Amniotic epithelial cell (primary cell): ENCODE measurements at regions not wholly inside any gene's neighbourhood (a gene's known extent, or its start where the extent isn't known, plus 50 kb on each side); places are given as distances from the start of the nearest gene placed in this dataset.
A peak's percentile ranks its signal among the peaks of the same experiment; 100 is the strongest.

Experiments used
- DNase-seq: peaks from one replicate; pipeline ENCODE4 v3.0.0-alpha.2; 2010; ENCODE audit warnings: low read depth

GRCh38 chr3:72591522-72592421, 256.5 kb downstream of the SHQ1 start:
- peak; percentile 42 for DNase-seq

- no peak for DNase-seq
These were observed 257.5 kb downstream of the SHQ1 start for GRCh38 chr3:72590732-72591221.

- DNase-seq: no peak
These were observed 261.0 kb downstream of the SHQ1 start for GRCh38 chr3:72587282-72587681.

DNA sequence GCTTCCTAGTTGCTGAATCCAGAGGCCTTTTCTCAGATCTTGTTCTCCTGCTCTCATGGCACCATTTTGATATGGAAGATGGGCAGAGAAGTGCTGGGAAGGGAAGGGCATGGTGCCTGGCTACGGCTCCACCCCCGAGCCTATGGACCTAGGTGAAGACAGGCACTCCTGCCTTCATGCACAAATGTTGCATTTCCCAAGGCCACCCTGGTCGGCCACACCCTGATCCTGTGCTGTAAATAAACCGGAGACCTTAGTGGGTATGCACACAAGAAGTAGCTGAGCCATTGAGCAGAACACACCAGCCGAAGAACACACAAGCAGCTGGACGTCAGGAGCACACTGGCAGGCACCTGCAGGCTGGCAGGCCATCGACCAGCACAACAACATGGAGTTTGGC, 261.6 kb downstream of the SHQ1 start:
- DNase-seq: no peak

DNA sequence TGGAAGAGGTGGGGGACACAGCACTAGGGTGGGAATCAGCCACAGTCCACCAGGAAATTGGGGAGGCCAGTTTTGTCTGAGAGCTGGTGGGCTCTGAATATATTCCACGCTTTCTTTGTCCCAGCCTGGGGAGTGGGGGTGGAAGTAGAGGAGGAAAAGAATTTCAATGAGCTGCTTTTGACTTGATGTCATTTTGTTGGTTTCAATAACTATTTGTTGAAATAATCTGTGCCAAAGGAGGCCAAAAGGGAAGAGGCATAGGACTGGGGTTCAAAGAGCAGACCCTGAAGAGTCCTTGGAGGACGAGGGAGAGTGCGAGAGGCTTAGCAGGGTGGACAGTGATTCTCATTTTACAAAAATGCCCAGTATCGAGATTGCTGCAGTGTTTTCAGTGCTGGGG, 262.3 kb downstream of the SHQ1 start:
- DNase-seq: no peak

GRCh38 chr3:72584262-72584661, 264.0 kb downstream of the SHQ1 start:
- DNase-seq: no peak

- no peak for DNase-seq
These were observed 265.3 kb downstream of the SHQ1 start for GRCh38 chr3:72582963-72583362.

DNA sequence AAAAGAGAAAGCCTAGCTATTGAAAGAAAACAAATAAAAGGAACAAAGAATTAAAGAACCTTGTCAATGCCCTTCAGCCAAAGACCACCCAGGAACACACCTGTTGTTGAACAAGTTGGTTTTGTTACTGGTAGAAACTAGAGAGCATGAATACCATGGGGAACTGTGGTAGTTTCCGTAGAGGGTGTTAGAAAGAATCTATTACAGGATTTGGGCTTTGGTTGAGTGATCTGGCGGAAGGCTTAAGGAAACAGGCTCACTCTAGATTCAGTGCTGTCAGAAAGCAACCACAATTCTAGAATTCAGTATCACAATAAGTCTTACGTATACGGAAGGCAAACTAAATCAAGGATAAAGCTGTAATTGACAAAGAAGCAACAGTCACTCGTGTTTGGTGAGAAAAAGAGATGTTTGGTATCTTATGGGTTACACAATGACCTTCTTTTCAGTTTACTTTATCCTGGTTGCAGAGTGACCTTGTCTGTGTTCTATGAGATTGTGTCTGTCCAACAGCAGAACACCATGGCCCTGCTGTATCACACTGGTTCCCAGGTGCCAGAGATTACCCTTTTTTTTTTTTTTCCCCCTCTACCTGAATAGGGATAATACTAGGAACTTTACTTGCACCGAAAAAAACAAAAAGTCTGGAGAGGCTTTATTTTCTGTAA, 265.9 kb downstream of the SHQ1 start:
- DNase-seq: no peak

DNA sequence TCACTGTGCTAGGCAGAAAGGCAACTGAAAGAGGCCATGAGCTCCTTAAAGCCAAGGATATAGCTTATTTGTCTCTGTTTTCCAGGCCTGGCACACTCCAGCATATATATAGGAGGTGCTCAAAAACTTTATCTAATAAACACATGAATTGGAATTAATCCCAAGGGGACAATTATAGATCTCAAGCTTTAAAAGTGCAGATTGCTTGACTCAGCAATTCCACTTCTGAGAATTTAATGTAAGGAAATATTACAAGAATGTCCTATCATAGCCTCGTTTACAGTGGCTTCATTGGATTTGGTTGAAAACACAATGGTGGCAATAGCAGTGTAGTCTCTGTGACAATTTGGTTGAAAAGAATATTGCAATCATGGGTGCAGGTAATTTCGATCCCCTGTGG, 267.3 kb downstream of the SHQ1 start:
- DNase-seq: no peak

- DNase-seq: no peak
These were observed 267.9 kb downstream of the SHQ1 start for GRCh38 chr3:72580246-72580756.

GRCh38 chr3:72579581-72580245, 268.5 kb downstream of the SHQ1 start:
- no peak for DNase-seq

DNA sequence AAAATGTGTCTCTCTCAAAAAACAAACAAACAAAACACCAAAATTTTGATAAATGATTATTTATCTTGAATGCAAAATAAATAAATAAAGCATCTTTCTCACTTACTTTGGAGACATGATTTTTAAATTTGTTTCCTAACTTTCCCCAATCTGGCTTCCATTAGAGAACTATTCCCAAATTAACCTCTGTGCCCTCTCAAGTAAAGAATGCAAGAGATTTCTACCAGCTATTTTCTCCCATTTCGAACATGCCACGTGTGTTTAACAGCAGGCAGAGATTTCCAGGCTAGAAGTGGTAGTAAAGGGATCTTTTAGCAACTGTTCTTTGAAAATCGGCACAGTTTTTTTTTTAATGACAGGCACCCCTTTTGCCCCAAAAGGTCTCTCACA, 269.1 kb downstream of the SHQ1 start:
- DNase-seq: no peak

- no peak for DNase-seq
These were observed 271.1 kb downstream of the SHQ1 start for GRCh38 chr3:72577190-72577589.

- DNase-seq: no peak
These were observed 271.7 kb downstream of the SHQ1 start for GRCh38 chr3:72576563-72576962.

DNA sequence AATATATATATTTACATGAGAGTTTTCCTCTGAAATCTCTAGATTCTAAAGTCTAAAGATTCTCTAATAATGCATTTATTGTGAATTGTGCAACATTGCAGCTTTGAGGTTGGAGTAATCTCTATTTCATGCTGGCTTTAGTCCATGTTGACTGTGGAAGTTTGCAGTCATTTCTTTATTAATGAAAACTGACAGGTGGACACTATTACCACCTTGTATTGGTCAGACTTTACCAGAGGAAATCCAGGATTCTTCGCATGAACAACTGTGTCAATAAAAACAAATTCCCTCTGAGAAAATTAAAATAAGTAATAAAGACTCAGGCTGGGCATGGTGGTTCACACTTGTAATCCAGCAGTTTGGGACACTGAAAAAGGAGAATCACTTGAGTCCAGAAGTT, 274.1 kb downstream of the SHQ1 start:
- peak; percentile 22 for DNase-seq

DNA sequence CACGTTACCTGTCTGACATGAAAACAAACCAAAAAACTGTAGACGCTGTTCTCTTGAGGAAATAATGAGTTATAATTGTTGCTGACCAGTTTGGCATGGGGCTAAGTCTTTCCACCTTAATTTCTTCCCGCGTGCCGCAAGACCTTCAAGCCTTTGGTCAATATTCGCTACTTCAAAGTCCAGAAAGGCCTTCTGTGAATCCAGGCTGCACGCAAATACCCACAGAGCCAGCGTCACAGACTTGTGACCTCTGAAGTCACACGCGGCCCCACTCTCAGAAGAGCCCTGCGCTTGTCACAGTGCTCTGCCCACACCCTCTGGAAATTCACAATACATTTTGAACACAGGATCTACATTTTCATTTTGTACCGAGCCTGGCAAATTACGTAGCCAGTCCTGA, 275.2 kb downstream of the SHQ1 start:
- no peak for DNase-seq

GRCh38 chr3:72572489-72573007, 275.7 kb downstream of the SHQ1 start:
- no peak for DNase-seq

DNA sequence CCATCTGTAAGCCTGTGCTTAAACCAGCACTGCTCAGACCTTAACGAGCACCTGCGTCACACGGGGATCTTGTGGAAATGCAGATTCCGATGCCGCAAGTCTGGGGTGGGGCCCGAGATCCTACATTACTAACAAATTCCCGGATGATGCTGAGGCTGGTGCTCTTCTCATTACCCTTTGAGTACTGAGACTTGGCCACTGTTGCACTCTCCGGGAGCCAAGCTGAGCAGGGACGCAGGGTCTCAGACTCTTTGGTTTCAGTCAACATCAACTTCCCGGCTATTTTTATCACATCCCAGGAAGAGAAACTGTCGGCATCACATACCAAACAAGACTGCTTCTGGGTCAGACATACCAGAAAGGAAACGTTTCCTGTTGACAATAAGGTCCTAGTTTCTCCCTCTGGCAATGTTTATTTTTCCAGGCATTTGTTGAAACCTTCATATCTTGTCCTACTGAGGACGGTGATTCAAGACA, 276.6 kb downstream of the SHQ1 start:
- DNase-seq: no peak

DNA sequence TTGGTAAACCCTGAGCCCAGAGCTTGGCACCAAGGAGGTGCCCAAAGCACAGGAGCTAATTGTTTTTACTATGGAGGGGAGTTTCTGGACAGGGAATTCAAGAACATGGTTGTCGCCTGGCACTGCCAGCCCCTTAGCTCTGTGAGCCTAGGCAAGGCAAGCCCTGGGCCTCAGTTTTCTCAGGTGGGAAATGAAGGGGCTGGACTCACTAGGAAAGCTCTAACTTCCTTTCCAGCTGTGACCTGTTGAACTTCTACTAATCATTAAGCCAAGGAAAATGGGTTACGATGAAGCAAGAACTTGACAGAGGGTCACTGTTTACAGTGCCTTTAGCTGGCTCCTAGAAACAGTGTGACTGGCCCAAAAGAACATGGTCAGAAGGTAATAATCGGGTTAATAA, 277.2 kb downstream of the SHQ1 start:
- no peak for DNase-seq

DNA sequence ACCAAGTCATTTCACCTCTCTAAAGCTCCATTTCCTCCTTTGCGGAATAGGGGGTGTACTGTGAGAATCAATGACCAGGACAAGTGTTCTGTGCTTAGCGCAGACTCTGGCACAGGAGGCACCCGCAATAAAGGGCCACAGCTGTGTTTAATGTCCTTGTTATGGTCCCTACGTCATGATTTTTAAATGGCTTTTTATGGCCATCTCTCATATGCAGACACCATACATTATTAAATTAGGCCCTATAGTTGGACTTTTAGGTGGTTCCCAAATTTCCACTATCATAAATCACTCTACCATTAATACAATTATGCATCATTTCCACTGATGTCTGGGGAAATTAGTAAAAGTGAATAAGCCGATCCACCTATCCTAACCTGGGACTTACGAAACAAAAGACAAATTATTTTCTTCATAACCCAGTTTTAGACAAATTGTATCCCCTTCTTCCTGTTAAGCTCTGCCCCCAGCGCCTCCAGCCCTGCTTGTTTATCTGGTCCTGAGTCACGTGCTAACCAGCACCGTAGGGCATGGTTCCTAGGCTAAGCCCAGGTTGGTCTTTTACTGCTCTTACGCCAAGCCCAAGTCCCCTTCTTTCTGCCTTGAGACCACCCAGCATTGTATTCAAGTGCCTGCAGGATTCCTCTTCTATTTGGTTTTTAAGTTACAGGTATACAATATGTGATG, 278.3 kb downstream of the SHQ1 start:
- no peak for DNase-seq

GRCh38 chr3:72568083-72568482, 280.2 kb downstream of the SHQ1 start:
- DNase-seq: no peak

DNA sequence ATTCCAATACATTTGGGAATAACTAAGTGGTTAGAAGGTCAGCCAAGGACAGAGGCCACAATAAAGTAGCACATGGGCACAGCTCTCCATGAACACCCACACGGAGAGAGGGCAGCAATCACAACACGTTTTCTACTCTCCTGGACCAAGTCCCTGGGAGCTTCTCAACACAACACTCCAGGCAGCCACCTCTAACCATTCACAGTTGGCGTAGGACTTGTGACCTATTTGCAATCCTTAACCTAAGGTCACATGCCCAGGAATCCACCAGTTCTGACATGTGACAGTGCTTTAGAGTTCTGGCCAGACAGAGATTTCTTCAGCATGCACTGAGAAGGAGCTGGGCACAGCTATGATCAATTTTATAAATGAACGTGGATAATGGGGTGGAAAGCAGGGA, 280.8 kb downstream of the SHQ1 start:
- DNase-seq: no peak
